ENCODE measurements at regions not wholly inside any gene's neighbourhood (a gene's known extent, or its start where the extent isn't known, plus 50 kb on each side); places are given as distances from the start of the nearest gene placed in this dataset.

- Mint-ChIP-seq H3K36me3 (no peaks in the 10 kb centered on the region), H3K4me1 (no peaks in the 10 kb centered on the region), H3K9me3 (no peaks in the 10 kb centered on the region), H3K27me3 (no peaks in the 10 kb centered on the region), H3K4me3 (no peak overlapping the region), H3K27ac (no peak overlapping the region)
Measured at GRCh38 chr3:194854659-194855390, 169.1 kb downstream of the FAM43A start.

- H3K27ac Mint-ChIP-seq, result no peak overlapping the region
- no peaks in the 10 kb centered on the region for H3K27me3 Mint-ChIP-seq
- no peak overlapping the region for H3K4me3 Mint-ChIP-seq
- no peaks in the 10 kb centered on the region for H3K36me3 Mint-ChIP-seq
- H3K4me1 Mint-ChIP-seq, result no peaks in the 10 kb centered on the region
- H3K9me3 Mint-ChIP-seq, result no peaks in the 10 kb centered on the region
Measured at GRCh38 chr3:194856296-194856695, 170.6 kb downstream of the FAM43A start.

- Mint-ChIP-seq H3K36me3 (no peaks in the 10 kb centered on the region), H3K9me3 (no peaks in the 10 kb centered on the region), H3K27me3 (no peaks in the 10 kb centered on the region), H3K4me1 (no peaks in the 10 kb centered on the region), H3K27ac (no peak overlapping the region), H3K4me3 (no peak overlapping the region)
Measured at GRCh38 chr3:194857469-194858113, 171.9 kb downstream of the FAM43A start.

GRCh38 chr3:194858382-194858781 lies 172.7 kb downstream of the FAM43A start:
- Mint-ChIP-seq H3K4me3 (no peak overlapping the region), H3K9me3 (no peaks in the 10 kb centered on the region), H3K27ac (no peak overlapping the region), H3K4me1 (no peaks in the 10 kb centered on the region), H3K27me3 (peaks cover 4% of the 10 kb centered on the region), H3K36me3 (no peaks in the 10 kb centered on the region)

DNA sequence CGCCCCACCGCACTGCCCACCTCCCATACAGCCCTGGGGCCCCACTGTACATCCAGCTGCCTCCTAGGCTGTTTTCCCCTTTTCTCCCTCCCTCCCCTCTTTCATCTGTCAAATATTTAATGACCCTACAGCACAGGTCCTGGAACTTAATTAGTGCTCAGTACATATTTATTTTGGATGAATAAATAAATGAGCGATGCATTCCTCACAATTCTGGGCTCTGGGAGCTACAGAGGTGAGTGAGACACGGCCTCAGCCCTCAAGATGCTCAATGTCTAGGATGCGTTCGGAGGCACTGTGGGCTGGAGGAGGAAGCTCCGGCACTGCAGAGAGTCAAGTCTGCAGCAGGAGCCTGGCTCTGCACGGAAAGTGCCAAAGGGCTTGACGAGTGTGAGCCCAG lies 175.0 kb downstream of the FAM43A start:
- no peaks in the 10 kb centered on the region for H3K4me1 Mint-ChIP-seq
- H3K27me3 Mint-ChIP-seq, result peaks cover 5% of the 10 kb centered on the region
- H3K36me3 Mint-ChIP-seq, result no peaks in the 10 kb centered on the region
- H3K27ac Mint-ChIP-seq, result no peak overlapping the region
- no peak overlapping the region for H3K4me3 Mint-ChIP-seq
- no peaks in the 10 kb centered on the region for H3K9me3 Mint-ChIP-seq

DNA sequence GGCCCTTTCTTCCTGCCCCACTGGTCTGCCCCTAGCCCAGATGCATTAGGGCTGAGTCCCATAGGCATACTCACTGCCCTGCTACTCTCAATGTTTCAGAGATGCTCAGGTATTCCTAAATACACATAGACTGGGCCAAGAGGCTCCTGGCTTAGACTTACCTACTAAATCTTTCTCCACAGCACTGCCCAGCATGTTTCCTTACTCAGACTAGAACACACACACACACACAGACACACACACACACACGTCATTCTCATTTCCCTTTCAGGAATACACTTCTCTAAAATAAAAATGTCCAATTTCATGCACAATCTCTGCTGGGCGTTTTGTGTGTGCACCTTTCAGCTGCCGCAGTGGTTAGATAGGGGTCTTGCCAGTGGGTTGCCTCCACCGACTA lies 175.7 kb downstream of the FAM43A start:
- H3K9me3 Mint-ChIP-seq, result no peaks in the 10 kb centered on the region
- H3K27ac Mint-ChIP-seq, result no peak overlapping the region
- H3K4me1 Mint-ChIP-seq, result no peaks in the 10 kb centered on the region

GRCh38 chr3:194865061-194865460 lies 179.4 kb downstream of the FAM43A start:
- peaks cover 9% of the 10 kb centered on the region for H3K27me3 Mint-ChIP-seq
- no peaks in the 10 kb centered on the region for H3K36me3 Mint-ChIP-seq
- no peaks in the 10 kb centered on the region for H3K9me3 Mint-ChIP-seq

More for the DNA sequence above, 175.7 kb downstream of the FAM43A start:
- no peaks in the 10 kb centered on the region for H3K36me3 Mint-ChIP-seq
- H3K4me3 Mint-ChIP-seq, result no peak overlapping the region
- H3K27me3 Mint-ChIP-seq, result peaks cover 5% of the 10 kb centered on the region

DNA sequence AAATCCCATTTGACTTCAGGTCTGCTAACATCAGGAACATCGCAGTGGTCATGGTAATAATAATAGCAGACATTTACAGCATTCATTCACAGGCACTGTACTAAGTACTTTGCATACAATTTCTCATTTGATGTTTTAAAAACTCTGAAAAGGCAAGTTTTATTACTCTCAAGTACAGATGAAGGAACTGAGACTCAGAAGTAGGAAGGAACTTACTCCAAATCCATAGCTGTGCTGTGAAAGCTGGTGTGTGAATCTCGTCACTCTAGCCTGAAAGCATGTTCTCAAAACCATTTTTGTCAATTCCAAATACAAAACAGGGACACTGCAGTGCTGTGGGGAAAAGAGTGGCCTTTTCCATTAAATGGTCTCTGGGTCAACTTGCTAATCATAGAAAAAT lies 179.9 kb downstream of the FAM43A start:
- Mint-ChIP-seq H3K9me3 (no peaks in the 10 kb centered on the region), H3K27ac (no peak overlapping the region), H3K36me3 (no peaks in the 10 kb centered on the region), H3K27me3 (peaks cover 9% of the 10 kb centered on the region), H3K4me1 (no peaks in the 10 kb centered on the region), H3K4me3 (no peak overlapping the region)

More at GRCh38 chr3:194865061-194865460, 179.4 kb downstream of the FAM43A start:
- H3K27ac Mint-ChIP-seq, result no peak overlapping the region
- no peaks in the 10 kb centered on the region for H3K4me1 Mint-ChIP-seq
- no peak overlapping the region for H3K4me3 Mint-ChIP-seq

GRCh38 chr3:194866236-194866635 lies 180.6 kb downstream of the FAM43A start:
- Mint-ChIP-seq H3K36me3 (no peaks in the 10 kb centered on the region), H3K4me1 (no peaks in the 10 kb centered on the region), H3K27me3 (peaks cover 9% of the 10 kb centered on the region), H3K4me3 (no peak overlapping the region), H3K27ac (no peak overlapping the region), H3K9me3 (no peaks in the 10 kb centered on the region)

GRCh38 chr3:194867270-194867983 lies 181.7 kb downstream of the FAM43A start:
- H3K27me3 Mint-ChIP-seq, result peaks cover 9% of the 10 kb centered on the region
- H3K9me3 Mint-ChIP-seq, result no peaks in the 10 kb centered on the region
- H3K4me3 Mint-ChIP-seq, result no peak overlapping the region
- no peaks in the 10 kb centered on the region for H3K36me3 Mint-ChIP-seq
- H3K4me1 Mint-ChIP-seq, result no peaks in the 10 kb centered on the region
- no peak overlapping the region for H3K27ac Mint-ChIP-seq

GRCh38 chr3:194868831-194869230 lies 183.1 kb downstream of the FAM43A start:
- Mint-ChIP-seq H3K4me3 (no peak overlapping the region), H3K27me3 (peaks cover 5% of the 10 kb centered on the region), H3K4me1 (no peaks in the 10 kb centered on the region), H3K9me3 (no peaks in the 10 kb centered on the region), H3K27ac (no peak overlapping the region), H3K36me3 (no peaks in the 10 kb centered on the region)

GRCh38 chr3:194869482-194870169 lies 183.9 kb downstream of the FAM43A start:
- Mint-ChIP-seq H3K36me3 (no peaks in the 10 kb centered on the region), H3K27me3 (peaks cover 5% of the 10 kb centered on the region), H3K9me3 (no peaks in the 10 kb centered on the region), H3K4me3 (no peak overlapping the region), H3K27ac (no peak overlapping the region), H3K4me1 (no peaks in the 10 kb centered on the region)

GRCh38 chr3:194870394-194871110 lies 184.9 kb downstream of the FAM43A start:
- H3K27me3 Mint-ChIP-seq, result peaks cover 4% of the 10 kb centered on the region
- H3K4me3 Mint-ChIP-seq, result no peak overlapping the region
- no peaks in the 10 kb centered on the region for H3K9me3 Mint-ChIP-seq
- H3K4me1 Mint-ChIP-seq, result no peaks in the 10 kb centered on the region
- H3K27ac Mint-ChIP-seq, result no peak overlapping the region
- no peaks in the 10 kb centered on the region for H3K36me3 Mint-ChIP-seq

GRCh38 chr3:194871143-194871863 lies 185.6 kb downstream of the FAM43A start:
- peaks cover 4% of the 10 kb centered on the region for H3K27me3 Mint-ChIP-seq
- H3K9me3 Mint-ChIP-seq, result no peaks in the 10 kb centered on the region
- H3K36me3 Mint-ChIP-seq, result no peaks in the 10 kb centered on the region
- no peak overlapping the region for H3K4me3 Mint-ChIP-seq
- no peak overlapping the region for H3K27ac Mint-ChIP-seq
- H3K4me1 Mint-ChIP-seq, result no peaks in the 10 kb centered on the region
